Ovary (tissue), 3 donors: ENCODE measurements at regions not wholly inside any gene's neighbourhood (a gene's known extent, or its start where the extent isn't known, plus 50 kb on each side); places are given as distances from the start of the nearest gene placed in this dataset.

ENCODE experiments used
- POLR2A ChIP-seq: fragments of 450-650 bp; IDR thresholded peaks from one replicate; pipeline ENCODE4 v1.6.1; 2017; ENCODE audit warnings: antibody characterized with exemption, mild to moderate bottlenecking, moderate library complexity
- TF ChIP-seq, protein P1 (sequence below), 3 donors: fragments of 450-650 bp in 2 of 3; fragments of 200-600 bp in 1 of 3; IDR thresholded peaks; one replicate each; pipeline versions ENCODE4 v1.5.1 to v1.8.0; 2016 to 2022; ENCODE audit warnings: antibody characterized with exemption in 3 of 3, mild to moderate bottlenecking in 1 of 3
- donor health status: DM: no; HTN: no; CAD: no.

- TF ChIP-seq, protein P1, sequence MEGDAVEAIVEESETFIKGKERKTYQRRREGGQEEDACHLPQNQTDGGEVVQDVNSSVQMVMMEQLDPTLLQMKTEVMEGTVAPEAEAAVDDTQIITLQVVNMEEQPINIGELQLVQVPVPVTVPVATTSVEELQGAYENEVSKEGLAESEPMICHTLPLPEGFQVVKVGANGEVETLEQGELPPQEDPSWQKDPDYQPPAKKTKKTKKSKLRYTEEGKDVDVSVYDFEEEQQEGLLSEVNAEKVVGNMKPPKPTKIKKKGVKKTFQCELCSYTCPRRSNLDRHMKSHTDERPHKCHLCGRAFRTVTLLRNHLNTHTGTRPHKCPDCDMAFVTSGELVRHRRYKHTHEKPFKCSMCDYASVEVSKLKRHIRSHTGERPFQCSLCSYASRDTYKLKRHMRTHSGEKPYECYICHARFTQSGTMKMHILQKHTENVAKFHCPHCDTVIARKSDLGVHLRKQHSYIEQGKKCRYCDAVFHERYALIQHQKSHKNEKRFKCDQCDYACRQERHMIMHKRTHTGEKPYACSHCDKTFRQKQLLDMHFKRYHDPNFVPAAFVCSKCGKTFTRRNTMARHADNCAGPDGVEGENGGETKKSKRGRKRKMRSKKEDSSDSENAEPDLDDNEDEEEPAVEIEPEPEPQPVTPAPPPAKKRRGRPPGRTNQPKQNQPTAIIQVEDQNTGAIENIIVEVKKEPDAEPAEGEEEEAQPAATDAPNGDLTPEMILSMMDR (IDR thresholded peaks at IDR 0.05) = no peak
- no peak for TF ChIP-seq POLR2A
Observed at GRCh38 chr2:195509551-195509950, 147.5 kb upstream of the SLC39A10 start.
